BJ (cell line): ENCODE measurements at regions not wholly inside any gene's neighbourhood (a gene's known extent, or its start where the extent isn't known, plus 50 kb on each side); places are given as distances from the start of the nearest gene placed in this dataset.

ENCODE experiments used
- CTCF ChIA-PET: fragments of 350-600 bp; formaldehyde crosslinking; extraction: SDS; loops from one replicate; lab custom pipeline; 2021; ENCODE audit warnings: antibody characterized with exemption, inconsistent platforms; lab: Yijun Ruan, JAX
- POLR2A ChIA-PET: fragments of 300-600 bp; sonication (Branson Sonifier 250); formaldehyde crosslinking; extraction: SDS; loops from one replicate; lab custom pipeline; 2021; ENCODE audit warnings: antibody characterized with exemption; lab: Charles Lee
- DNase-seq: peaks from one replicate; pipeline ENCODE4 v3.0.0-alpha.2; 2011; ENCODE audit warnings: low read depth
- H3K27me3 ChIP-seq: 2 replicates; pipeline ENCODE4 v1.6.0; 2011; ENCODE audit warnings: low read length; ENCODE audit not compliant: control insufficient read depth, insufficient read depth
- H3K36me3 ChIP-seq: 2 replicates; pipeline ENCODE4 v1.5.1; 2011; ENCODE audit warnings: low read length; ENCODE audit not compliant: control insufficient read depth, insufficient read depth
- H3K4me3 ChIP-seq: 2 replicates; pipeline ENCODE4 v1.5.1; 2011; ENCODE audit warnings: low read depth, mild to moderate bottlenecking, control low read depth, low read length
- CTCF ChIP-seq: IDR thresholded peaks from 2 replicates; pipeline ENCODE4 v1.5.1; 2011; ENCODE audit warnings: low read depth, mild to moderate bottlenecking, control low read depth, inconsistent platforms, low read length, moderate library complexity; ENCODE audit not compliant: insufficient read depth

- DNase-seq: no peak
- CTCF ChIA-PET: no interaction called here
Observed at GRCh38 chr12:115726691-115727090, 550.8 kb downstream of the MED13L start.

GRCh38 chr12:115722181-115722580, 555.3 kb downstream of the MED13L start:
- no peaks in the 10 kb centered on the region for H3K27me3 ChIP-seq
- H3K36me3 ChIP-seq: no peaks in the 10 kb centered on the region
- TF ChIP-seq CTCF: no peak
- ChIA-PET CTCF (no interaction called here), POLR2A (no interaction called here)
- H3K4me3 ChIP-seq: no peak overlapping the region
- no peak for DNase-seq

More at GRCh38 chr12:115726691-115727090, 550.8 kb downstream of the MED13L start:
- POLR2A ChIA-PET: no interaction called here
- no peaks in the 10 kb centered on the region for H3K36me3 ChIP-seq
- no peak overlapping the region for H3K4me3 ChIP-seq
- H3K27me3 ChIP-seq: no peaks in the 10 kb centered on the region
- no peak for TF ChIP-seq CTCF

- POLR2A ChIA-PET: no interaction called here
- no peak overlapping the region for H3K4me3 ChIP-seq
- no peaks in the 10 kb centered on the region for H3K36me3 ChIP-seq
- TF ChIP-seq CTCF: no peak
- H3K27me3 ChIP-seq: no peaks in the 10 kb centered on the region
- CTCF ChIA-PET: interaction anchor here (1.5 kb wide), 1 partner anchor 12 kb away, joined by 3 read pairs; no protein-coding TSS in a partner anchor
- DNase-seq: no peak
Observed at GRCh38 chr12:115716551-115716950, 560.9 kb downstream of the MED13L start.

- no peak for DNase-seq
- Histone ChIP-seq H3K36me3 (no peaks in the 10 kb centered on the region), H3K4me3 (no peak overlapping the region), H3K27me3 (no peaks in the 10 kb centered on the region)
- CTCF ChIA-PET: interaction anchor here (0.7 to 1.2 kb wide), 2 partner anchors 11 to 549 kb away, joined by 3 to 4 read pairs; no protein-coding TSS in a partner anchor
- POLR2A ChIA-PET: no interaction called here
- TF ChIP-seq CTCF: no peak
Observed at GRCh38 chr12:115712676-115713075, 564.8 kb downstream of the MED13L start.

- DNase-seq: peak; percentile 96
- 0 out of 2 replicates have a peak, but pooled peaks have one; percentile 12 for TF ChIP-seq CTCF
- ChIA-PET CTCF (interaction anchor here (0.7 kb wide), 1 partner anchor 26 kb away, joined by 3 read pairs; no protein-coding TSS in a partner anchor), POLR2A (interaction anchor here (0.6 kb wide), 1 partner anchor 121 kb away, joined by 3 read pairs; no protein-coding TSS in a partner anchor)
- Histone ChIP-seq H3K36me3 (no peaks in the 10 kb centered on the region), H3K27me3 (no peaks in the 10 kb centered on the region), H3K4me3 (no peak overlapping the region)
Observed at GRCh38 chr12:115710104-115710564, 567.4 kb downstream of the MED13L start.
